HL-60 (cell line): ENCODE measurements at regions not wholly inside any gene's neighbourhood (a gene's known extent, or its start where the extent isn't known, plus 50 kb on each side); places are given as distances from the start of the nearest gene placed in this dataset.

ENCODE experiments used
- DNase-seq, 2 experiments: peaks; one replicate each; pipeline ENCODE4 v3.0.0-alpha.2; 2010 to 2020; ENCODE audit warnings: low read depth in 1 of 2, low spot score in 1 of 2
- H3K27ac ChIP-seq: fragments of 250-450 bp; sonication (Bioruptor Pico); replicated peaks from 2 replicates; pipeline ENCODE4 v1.5.1; 2020; ENCODE audit warnings: mild to moderate bottlenecking, moderate library complexity
- H3K27me3 ChIP-seq: fragments of 250-450 bp; sonication (Bioruptor Pico); 2 replicates; pipeline ENCODE4 v1.5.1; 2021; ENCODE audit warnings: mild to moderate bottlenecking, moderate library complexity; ENCODE audit not compliant: insufficient read depth, poor library complexity, severe bottlenecking
- H3K4me3 ChIP-seq: replicated peaks from 2 replicates; pipeline ENCODE4 v1.5.1; 2011; ENCODE audit warnings: mild to moderate bottlenecking, control low read depth, low read length; ENCODE audit not compliant: insufficient read depth
- CTCF ChIP-seq: IDR thresholded peaks from one replicate; pipeline ENCODE4 v1.5.1; 2011; ENCODE audit warnings: low read length, control low read depth, inconsistent platforms; ENCODE audit not compliant: insufficient read depth
- GABPA ChIP-seq: IDR thresholded peaks from 2 replicates; pipeline ENCODE4 v1.6.1; 2012; ENCODE audit warnings: low read depth
- POLR2AphosphoS5 ChIP-seq: IDR thresholded peaks from 2 replicates; pipeline ENCODE4 v1.6.1; 2012; ENCODE audit warnings: low read depth
- REST ChIP-seq: IDR thresholded peaks from 2 replicates; pipeline ENCODE4 v1.6.1; 2012; ENCODE audit warnings: low read depth; ENCODE audit not compliant: insufficient replicate concordance
- SPI1 ChIP-seq: IDR thresholded peaks from 2 replicates; pipeline ENCODE4 v1.6.1; 2012; ENCODE audit warnings: low read depth, mild to moderate bottlenecking, borderline replicate concordance

GRCh38 chr7:52843436-52843835 is 192.0 kb upstream of the POM121L12 start:
- TF ChIP-seq CTCF: no peak
- no peak for TF ChIP-seq REST
- no peak for TF ChIP-seq SPI1
- no peak for TF ChIP-seq POLR2AphosphoS5
- TF ChIP-seq GABPA: no peak
- no peak overlapping the region for H3K4me3 ChIP-seq
- H3K27ac ChIP-seq: no peak overlapping the region
- DNase-seq: no peak
- no peaks in the 10 kb centered on the region for H3K27me3 ChIP-seq

- TF ChIP-seq SPI1: no peak
- no peak for TF ChIP-seq POLR2AphosphoS5
- no peak for TF ChIP-seq GABPA
- TF ChIP-seq CTCF: no peak
- no peak for TF ChIP-seq REST
- no peak overlapping the region for H3K4me3 ChIP-seq
- no peak overlapping the region for H3K27ac ChIP-seq
- no peak for DNase-seq
- no peaks in the 10 kb centered on the region for H3K27me3 ChIP-seq
These were observed 193.1 kb upstream of the POM121L12 start for GRCh38 chr7:52842202-52842900.

- no peaks in the 10 kb centered on the region for H3K27me3 ChIP-seq
- no peak overlapping the region for H3K27ac ChIP-seq
- TF ChIP-seq SPI1 (no peak), CTCF (no peak), GABPA (no peak), POLR2AphosphoS5 (no peak), REST (no peak)
- DNase-seq: no peak
- H3K4me3 ChIP-seq: no peak overlapping the region
These were observed 196.4 kb upstream of the POM121L12 start for GRCh38 chr7:52838981-52839411.
